SK-N-SH treated with all-trans-retinoic acid at 6 μM for 48 hours (cell line): ENCODE measurements at regions not wholly inside any gene's neighbourhood (a gene's known extent, or its start where the extent isn't known, plus 50 kb on each side); places are given as distances from the start of the nearest gene placed in this dataset.

Source experiments
- ARNTL ChIP-seq: fragments of 450-650 bp; formaldehyde crosslinking; IDR thresholded peaks from 2 replicates; pipeline ENCODE4 v1.5.0; 2020; ENCODE audit warnings: low read depth, mild to moderate bottlenecking, moderate library complexity, borderline replicate concordance
- BACH2 ChIP-seq: fragments of 250-450 bp; sonication (Bioruptor Pico); IDR thresholded peaks from 2 replicates; pipeline ENCODE4 v1.9.0; 2021; ENCODE audit warnings: mild to moderate bottlenecking, borderline replicate concordance
- GLIS3 ChIP-seq: fragments of 250-450 bp; sonication (Bioruptor Pico); IDR thresholded peaks from 2 replicates; pipeline ENCODE4 v1.5.0; 2020; ENCODE audit warnings: mild to moderate bottlenecking, moderate library complexity
- PATZ1 ChIP-seq: fragments of 250-450 bp; sonication (Bioruptor Pico); IDR thresholded peaks from 2 replicates; pipeline ENCODE4 v1.8.0; 2020; ENCODE audit warnings: mild to moderate bottlenecking, moderate library complexity, borderline replicate concordance
- RARB ChIP-seq: fragments of 250-450 bp; sonication (Bioruptor Pico); IDR thresholded peaks from 2 replicates; pipeline ENCODE4 v1.8.0; 2021; ENCODE audit warnings: mild to moderate bottlenecking, moderate library complexity
- SNAI2 ChIP-seq: fragments of 250-450 bp; sonication (Bioruptor Pico); IDR thresholded peaks from 2 replicates; pipeline ENCODE4 v1.5.0; 2020; ENCODE audit warnings: mild to moderate bottlenecking, moderate library complexity
- ZC3H10 ChIP-seq: fragments of 250-450 bp; sonication (Bioruptor Pico); IDR thresholded peaks from 2 replicates; pipeline ENCODE4 v1.5.1; 2021; ENCODE audit warnings: mild to moderate bottlenecking, moderate library complexity
- ZNF70 ChIP-seq: fragments of 450-650 bp; formaldehyde crosslinking; IDR thresholded peaks from 2 replicates; pipeline ENCODE4 v1.5.0; 2020; ENCODE audit warnings: mild to moderate bottlenecking, moderate library complexity
- ZNF8 ChIP-seq: fragments of 450-650 bp; formaldehyde crosslinking; IDR thresholded peaks from 2 replicates; pipeline ENCODE4 v1.5.0; 2020; ENCODE audit warnings: mild to moderate bottlenecking, moderate library complexity
- TF ChIP-seq, protein P1 (sequence below): fragments of 250-450 bp; sonication (Bioruptor Pico); IDR thresholded peaks from 2 replicates; pipeline ENCODE4 v1.5.1; 2021; ENCODE audit warnings: mild to moderate bottlenecking, moderate library complexity

DNA sequence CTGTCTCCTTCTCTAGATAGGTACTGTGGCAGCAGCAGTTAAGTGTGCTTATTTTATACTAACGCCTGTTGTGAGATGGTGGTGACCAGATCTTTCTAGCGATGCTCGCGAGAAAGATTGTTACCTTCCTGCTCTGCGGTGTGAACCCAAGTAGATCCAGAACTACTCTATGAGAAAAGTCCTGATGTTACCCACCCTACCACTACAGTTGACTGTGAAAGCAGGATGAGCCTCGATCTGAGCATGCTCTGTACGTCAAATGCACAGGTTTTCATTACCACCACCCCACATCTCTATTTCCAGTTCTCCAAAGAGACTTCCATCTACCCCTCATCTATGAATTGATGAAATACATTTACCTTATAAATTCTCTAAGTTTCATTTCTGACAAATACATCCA is 64.6 kb upstream of the KCTD7 start:
- no peak for TF ChIP-seq RARB (CRISPR knock-in tag)
- TF ChIP-seq SNAI2 (CRISPR knock-in tag): no peak
- TF ChIP-seq, protein P1, sequence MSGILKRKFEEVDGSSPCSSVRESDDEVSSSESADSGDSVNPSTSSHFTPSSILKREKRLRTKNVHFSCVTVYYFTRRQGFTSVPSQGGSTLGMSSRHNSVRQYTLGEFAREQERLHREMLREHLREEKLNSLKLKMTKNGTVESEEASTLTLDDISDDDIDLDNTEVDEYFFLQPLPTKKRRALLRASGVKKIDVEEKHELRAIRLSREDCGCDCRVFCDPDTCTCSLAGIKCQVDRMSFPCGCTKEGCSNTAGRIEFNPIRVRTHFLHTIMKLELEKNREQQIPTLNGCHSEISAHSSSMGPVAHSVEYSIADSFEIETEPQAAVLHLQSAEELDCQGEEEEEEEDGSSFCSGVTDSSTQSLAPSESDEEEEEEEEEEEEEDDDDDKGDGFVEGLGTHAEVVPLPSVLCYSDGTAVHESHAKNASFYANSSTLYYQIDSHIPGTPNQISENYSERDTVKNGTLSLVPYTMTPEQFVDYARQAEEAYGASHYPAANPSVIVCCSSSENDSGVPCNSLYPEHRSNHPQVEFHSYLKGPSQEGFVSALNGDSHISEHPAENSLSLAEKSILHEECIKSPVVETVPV (CRISPR knock-in tag): no peak
- no peak for TF ChIP-seq PATZ1 (CRISPR knock-in tag)
- no peak for TF ChIP-seq ARNTL (CRISPR knock-in tag)
- TF ChIP-seq ZNF70 (CRISPR knock-in tag): no peak
- no peak for TF ChIP-seq BACH2
- no peak for TF ChIP-seq ZC3H10 (CRISPR knock-in tag)
- no peak for TF ChIP-seq ZNF8 (CRISPR knock-in tag)
- no peak for TF ChIP-seq GLIS3
